MV-4-11 (cell line): ENCODE measurements at regions not wholly inside any gene's neighbourhood (a gene's known extent, or its start where the extent isn't known, plus 50 kb on each side); places are given as distances from the start of the nearest gene placed in this dataset.

Experiments used
- DNase-seq: peaks from one replicate; lab custom pipeline; 2025; lab: John Stamatoyannopoulos, UW

DNA sequence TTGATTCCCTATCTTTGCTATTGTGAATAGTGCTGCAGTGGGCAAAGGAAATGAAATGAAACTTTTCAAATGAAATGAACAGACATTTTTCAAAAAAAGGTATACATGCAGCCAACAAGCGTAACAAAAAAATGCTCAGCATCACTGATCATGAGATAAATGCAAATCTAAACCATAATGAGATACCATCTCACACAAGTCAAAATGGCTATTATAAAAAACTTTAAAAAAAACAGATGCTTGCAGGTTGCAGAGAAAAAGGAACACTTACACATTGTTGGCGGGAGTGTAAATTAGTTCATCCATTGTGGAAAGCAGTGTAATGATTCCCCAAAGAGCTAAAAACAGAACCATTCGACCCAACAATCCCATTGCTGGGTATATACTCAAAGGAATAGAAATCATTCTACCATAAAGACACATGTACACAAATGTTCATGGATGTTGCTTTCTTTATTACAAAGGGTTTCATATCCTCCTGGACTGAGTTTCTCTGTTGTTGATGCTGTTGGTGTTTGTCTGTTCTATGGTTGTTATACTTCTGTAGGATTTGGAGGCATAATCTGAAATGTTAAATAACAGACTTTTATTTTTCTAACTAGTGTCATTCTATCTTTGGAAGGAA, 99.3 kb upstream of the SOX9 start:
- no peak for DNase-seq

DNA sequence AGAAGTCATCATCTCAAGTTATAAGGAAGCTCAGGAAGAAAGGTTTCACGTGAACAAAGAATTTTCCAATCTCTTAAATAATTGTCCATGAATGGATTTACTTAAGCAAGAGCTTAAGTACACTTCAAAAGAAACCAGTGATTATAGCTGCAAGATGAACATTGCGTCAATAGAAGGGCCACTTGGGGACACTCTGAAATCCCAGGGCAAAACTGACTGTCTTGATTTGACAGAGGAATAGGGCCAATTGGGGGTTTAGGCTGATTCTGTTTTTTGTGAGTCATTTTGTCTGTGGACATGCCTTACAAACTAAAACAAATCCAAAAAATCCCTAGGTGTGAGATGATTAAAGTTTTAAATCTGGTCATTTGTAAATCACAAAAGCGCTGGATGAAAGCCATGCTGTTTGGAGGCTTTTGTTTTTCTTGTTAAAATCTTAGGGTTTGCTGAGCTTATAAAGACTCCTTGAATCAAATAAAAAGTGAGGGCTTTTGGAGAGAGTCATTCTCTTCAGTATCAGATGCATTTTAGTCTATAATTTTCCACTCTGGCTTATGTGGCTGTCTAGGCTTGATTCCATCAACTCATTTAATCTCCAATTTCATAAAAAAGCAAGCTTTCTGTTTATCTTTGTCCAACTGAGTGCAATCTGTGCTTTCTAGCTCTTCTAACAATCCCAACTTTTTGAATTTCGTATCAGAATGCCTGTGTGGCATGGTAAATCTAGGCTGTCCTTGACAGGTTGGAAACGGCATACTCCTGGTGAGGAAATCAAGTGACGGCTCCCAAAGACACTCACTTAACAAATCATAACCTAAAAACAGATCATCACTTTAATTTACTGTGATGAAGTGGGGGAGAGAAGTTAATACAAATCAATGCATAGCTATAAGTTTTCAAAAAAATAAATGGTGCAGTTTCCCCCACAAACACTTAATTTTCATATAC, 98.2 kb upstream of the SOX9 start:
- DNase-seq: no peak

DNA sequence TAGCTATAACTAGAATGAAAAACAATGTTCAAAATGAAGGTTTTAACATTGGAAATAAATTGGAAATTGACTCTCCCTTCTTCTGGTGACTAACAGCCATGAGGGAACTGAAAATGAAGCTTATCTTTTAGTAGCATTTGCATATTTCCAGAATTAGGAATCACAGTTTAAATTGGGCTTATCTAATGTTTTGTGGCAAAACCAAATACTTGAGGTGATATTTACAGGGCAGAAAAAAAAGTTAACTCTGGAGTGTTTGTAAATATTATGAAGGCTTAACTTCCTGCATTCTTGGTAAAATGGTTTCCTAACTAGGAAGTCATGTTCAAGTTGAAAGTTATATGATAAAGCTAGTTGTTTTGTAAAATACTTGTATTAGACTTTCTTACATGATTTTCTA, 96.4 kb upstream of the SOX9 start:
- no peak for DNase-seq

DNA sequence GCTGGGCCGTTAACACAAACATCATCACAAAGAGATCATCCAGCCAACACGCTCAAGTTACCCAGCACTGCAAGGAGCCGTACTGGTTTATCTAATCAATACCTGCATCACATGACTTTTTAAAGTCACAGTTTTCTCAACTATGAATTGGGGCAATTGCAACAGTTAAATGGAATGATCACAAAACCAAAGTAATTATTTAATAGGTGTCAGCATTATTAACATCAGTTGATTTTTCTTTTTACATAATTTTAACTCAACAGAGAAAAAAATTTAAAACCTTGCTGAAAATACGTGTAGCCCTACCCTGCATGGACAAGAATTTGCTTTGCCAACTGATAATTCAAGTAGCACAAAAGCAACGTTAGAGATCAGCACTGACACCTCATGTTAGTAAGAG, 95.7 kb upstream of the SOX9 start:
- DNase-seq: no peak

DNA sequence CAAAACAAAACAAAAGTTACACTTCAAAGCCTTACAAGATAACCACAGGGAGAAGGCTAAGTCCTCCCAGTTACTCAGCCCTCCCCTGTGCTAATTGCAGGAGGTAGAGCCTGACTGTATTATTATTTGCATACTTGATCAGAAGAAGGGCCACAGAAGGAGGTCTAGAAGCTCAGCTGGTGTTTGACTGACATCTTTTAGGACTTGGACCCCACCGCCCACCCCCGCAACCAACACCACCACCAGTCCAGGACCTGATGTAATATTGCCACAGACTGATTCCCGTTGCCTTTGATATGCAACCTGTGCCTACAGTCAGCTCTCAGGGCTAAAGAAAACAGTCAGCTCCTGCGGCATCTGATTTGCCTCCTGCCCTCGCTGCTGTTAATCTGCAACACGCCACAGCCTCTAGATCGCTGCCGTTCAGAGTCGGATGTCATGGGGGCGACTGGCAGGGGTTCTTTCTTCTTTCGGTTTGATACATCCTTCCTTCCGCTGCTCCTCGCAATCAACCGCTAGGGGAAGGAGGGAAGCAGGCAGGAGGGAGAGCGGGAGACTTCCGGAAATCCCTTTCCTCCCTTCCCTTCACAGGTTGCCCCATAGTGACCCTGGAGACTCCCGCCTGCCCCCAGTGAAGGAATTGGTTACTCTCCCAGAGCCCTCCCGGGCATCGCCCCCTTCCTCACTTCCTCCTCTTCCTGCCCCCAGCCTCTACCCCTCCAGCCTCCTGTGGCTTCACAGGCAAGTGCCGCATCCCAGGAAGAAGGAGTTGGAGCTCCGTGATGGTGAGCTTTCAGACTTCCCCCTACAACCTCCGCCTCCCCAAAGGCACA, 90.5 kb upstream of the SOX9 start:
- DNase-seq: peak; percentile 57

DNA sequence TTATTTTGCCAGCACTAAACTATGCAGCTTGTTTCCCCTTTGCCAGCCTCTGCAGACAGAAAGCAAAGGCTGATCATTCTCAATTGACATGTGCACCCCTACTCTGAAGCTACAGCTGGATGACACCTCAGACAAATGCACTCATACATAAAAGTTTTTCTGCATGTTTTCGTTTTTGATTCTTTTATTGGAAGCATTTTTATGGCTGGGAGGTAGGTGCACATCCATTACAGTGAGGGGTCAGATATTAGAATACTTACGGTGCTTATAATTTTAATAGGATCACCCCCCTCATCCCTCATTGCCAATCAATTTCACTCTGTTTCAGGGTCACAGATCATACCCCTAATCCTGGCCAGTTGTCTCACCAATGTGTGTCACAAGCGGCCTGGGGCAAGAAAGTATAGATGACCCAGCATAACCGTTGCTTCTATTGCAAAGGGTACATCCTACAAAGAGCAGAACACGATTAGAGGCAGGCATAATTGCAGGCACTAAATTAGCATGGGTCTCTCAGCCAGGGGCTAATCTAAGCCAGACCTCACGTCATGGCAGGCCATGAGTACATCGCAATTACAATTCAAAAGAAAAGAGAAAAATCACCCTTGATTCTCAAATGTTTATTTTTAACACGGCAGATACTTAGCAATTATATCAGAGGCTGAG, 89.5 kb upstream of the SOX9 start:
- DNase-seq: no peak

DNA sequence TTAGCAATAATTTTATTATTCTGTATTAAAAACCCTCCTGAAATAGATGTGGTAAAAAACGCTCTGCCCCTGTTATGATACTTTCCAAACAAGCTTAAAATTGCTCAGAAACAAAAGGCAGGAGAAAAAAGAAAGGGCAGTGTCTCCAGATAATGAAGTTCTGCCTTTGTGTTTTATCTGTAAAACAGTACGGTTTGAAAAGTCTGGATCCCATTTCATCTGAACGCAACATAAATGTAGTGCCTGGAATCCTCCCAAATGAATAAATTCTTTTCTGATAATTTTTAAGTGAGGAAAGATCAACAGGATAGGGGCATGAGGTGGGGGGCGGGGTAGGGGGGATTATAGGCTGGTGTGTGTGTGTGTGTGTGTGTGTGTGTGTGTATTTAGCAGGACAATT, 87.5 kb upstream of the SOX9 start:
- DNase-seq: no peak

DNA sequence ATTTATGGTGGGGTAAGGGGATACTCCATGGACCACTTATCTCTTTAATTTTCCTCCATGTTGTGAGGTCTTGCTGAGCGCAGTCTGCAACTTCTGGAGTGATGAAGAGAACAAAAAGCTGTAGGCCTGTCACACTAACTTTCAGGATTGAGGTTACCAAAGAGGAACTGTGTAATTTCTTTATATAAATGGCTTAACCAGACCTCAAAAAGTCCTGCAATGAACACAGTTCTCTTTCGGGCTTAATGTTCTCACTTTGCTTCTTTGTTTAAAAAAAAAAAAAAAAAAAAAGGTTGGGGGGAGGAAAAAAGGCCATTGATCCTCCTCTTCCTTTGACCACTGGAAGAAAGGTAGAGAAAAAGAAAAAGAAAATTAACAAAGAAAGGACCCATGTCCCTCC, 86.8 kb upstream of the SOX9 start:
- peak; percentile 81 for DNase-seq

DNA sequence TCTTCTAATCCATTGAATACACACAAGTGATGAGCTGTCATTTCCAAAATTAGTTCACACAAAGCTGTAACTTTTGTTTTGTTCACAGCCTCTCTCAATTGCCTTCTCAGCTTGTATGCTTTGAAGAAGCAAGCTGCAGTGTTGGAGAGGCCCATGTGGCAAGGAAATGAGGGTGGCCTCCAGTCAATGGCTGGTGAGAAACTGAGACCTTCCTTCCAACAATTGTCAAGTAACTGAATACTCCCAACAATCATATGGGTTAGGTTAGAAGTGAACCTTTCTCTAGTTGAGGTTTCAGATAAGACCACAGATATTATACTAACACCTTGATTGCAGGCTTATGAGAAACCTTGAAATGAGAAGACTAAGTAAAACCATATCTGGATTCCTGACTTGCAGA, 82.4 kb upstream of the SOX9 start:
- DNase-seq: no peak

DNA sequence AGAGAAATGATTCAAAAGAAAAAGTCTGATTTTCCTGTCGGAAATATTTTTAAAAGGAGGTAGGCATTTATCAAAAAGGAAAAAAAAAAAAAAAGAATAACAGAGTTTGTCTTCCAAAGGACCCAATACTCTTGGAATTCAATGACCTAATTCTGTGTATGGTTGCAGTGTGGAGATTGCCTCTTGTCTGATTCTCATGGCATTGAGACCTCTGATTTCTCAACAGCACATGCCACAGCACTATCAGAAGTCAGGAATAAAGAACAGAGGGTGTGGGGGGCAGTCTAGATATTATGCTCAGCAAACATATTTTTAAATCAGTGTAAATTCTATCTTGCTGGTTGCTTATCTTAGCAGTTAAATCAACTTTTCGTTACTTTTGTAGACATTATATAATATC, 81.3 kb upstream of the SOX9 start:
- DNase-seq: no peak

DNA sequence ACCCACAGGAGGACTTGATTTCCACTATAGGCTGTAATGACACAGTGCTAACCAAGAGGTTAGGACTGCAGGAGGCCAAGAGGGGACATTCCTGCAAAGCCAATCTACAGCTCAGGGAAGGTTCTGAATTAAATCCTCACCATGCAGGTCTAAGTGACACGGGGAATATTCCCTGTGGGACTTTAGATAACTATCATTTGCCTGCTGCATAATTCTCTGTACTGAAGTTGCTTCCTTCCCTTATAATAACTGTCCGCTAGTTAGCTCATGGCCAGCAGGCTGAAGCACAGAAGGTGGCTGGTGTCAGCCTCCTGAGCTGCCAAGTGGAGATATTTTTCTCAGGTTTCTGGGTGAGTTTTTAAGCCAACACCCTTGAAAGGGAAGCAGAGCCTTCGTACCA, 74.6 kb upstream of the SOX9 start:
- no peak for DNase-seq

DNA sequence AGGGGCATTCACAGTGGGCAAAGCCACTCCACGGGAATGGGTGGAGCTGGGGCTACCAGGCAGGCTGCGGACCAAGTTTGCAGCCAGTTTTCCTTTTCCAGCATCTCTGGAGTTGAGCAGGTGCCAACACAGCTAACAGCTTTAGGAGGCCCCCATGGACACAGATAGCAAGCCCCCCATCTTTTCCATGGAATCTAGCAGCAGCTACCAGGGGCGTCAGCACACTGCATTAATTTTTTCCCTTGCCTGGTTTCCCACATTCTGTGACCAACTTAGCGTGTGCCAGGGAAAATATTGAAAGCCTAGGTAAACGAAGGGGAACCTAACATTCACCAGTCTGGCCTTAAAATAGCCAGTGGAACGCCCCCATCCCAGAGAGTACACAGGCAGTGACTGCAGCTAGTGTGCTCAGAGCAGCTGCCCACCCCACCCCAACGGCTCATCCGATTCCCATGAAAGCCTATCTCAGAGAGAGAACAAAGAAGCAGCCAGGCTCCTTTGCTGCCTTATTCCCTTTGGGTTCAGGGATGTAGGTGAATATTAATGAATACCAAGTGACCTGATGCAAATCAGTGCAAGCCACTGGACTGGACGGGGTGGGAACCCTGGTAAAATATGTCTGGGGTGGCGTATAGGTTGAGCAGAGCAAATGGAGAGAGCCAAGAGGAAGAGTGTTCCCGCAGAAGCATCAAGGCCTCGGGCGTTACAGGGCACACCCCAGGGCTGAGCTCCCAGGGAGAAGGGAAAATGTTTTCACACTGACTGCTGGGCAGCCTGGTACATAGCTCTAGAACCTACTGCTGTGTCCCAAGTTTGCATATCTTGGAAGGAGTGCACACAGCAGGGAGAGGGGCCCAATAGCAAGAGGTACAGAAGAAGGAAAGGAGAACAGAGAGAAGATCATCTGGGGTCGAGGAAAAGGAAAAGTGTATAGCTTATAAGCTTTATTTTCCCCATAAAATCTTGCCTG, 73.9 kb upstream of the SOX9 start:
- DNase-seq: no peak

DNA sequence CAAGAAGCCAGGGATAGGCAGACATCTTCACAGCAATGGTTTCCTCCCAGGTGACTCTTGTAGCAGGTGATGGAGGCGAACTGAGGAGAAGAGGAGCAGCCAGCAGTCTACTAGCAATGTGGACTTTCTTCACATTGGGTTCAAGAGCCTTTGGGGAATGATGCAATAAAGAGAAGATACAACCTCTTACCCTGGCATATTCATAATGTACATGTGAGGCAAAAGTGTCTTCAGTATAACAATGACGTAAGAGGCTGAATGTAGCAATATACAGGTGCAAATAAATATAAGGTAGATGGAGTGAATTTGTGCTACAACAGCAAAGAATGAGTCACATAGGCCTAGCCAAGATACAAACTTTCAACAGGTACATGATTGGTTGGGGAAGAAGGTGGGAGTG, 70.9 kb upstream of the SOX9 start:
- no peak for DNase-seq

DNA sequence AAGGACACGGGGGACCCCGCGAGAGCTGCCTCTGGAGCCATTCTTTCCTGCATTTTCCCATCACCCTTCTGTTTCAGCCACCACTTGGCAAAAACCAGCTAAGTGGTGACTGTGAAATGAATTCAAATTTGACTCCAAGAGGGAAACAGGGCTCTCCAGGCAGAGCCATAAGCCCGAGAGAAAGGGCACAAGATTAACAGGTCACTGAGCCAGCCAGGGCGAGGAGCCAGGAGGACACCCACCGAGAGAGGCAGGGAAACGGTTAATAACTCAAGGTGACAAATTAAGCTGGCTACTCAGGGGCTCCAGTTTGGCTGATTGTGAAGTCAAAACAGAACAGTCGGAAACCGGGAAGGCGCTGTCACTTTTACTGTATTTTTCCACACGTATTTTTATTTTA, 67.8 kb upstream of the SOX9 start:
- no peak for DNase-seq

DNA sequence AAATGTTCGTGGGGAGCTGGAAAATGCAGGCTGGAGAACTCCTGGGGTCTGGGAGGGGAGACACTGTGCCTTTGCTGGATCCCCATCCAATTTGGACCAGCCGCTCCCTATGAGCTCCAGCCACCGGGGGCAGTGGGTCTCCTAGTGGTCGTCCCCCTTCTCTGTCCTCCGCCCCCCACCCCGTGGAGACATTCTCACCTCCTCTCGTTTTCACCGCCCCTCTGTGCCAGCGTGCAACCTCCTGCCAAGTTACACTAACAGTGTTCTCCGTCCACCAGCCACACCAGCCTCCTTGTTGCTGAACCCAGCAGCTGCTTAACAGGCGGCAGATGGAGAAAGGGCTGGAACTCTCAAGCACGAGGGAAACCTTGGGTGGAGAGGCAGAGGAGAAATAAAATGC, 67.4 kb upstream of the SOX9 start:
- no peak for DNase-seq

DNA sequence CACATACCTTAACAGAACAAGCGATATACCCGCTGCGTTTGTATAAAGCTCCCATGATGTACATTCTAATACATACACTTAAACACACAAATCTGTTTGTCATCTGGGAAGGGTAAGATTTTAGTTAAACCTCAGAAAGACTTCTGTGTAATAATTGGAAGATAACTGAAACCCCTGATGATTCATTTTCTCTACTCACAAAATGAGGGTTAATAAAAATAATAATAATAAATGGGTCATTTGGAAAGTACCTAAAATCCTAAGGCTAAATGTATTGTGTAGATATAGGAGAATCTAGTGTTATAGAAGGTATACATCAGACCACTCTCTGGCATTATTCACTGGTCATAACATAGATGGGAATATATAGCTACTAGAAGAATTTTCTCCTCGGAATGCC, 64.7 kb upstream of the SOX9 start:
- DNase-seq: no peak

DNA sequence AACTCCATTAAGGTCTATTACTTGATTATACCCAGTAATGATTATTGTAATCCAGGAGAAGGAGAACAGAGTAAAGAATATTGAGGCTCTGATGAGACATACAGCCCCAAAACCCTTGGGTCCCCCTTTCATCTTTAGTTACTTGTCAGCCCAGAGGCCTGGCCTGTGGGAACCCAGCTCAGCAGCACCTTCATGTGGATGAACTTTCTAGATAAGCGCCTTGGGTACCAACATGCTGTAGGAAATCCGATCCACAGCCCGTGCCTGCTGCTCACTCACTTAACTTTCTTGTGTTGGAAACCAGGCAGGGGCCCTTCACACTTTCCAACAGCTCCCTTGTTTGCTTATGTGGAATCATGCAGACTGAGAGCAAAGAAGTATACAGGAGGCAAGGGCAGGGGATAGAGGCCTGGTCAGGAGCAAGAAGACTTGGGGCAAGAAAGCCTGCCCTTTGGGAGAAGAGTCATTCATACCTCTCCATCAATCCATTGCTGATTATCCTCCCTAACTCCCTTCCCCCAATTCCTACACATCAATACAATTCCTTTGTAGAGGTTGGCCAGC, 64.0 kb upstream of the SOX9 start:
- no peak for DNase-seq

DNA sequence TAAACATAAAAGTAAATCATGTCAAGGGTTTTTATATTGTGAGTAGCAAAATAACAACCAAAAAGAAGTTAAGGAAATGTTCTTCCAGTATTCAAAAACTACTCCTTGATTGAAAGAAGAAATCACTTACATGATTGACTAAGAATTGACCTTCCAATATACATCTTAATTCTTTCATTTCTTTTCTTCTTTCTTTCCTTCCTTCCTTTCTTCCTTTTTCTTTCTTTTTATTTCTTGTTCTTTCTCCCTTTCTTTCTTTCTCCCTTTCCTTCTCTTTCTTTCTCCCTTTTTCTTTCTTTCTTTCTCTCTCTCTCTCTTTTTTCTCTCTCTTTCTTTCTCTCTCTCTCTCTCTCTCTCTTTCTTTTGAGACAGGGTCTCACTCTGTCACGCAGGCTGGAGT, 60.7 kb upstream of the SOX9 start:
- no peak for DNase-seq

DNA sequence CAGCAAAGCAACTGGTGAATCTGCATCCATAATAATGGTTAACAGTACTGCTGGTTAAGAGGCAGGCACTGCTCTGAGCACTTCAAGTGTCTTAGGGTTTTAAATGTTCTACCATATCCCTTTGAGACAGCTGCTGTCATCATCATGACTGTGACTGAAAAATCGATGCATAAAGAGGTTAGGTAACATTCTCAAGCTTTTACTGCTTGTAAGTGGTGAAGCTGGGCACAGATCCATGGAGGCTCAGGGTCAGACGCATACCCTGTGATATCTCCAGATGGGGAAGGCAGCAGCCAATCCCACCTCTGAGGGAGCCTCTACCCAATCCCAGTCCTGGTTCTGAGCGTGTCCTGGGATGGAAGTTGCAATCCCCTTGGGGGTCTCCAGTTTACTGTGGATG, 57.6 kb upstream of the SOX9 start:
- DNase-seq: no peak

DNA sequence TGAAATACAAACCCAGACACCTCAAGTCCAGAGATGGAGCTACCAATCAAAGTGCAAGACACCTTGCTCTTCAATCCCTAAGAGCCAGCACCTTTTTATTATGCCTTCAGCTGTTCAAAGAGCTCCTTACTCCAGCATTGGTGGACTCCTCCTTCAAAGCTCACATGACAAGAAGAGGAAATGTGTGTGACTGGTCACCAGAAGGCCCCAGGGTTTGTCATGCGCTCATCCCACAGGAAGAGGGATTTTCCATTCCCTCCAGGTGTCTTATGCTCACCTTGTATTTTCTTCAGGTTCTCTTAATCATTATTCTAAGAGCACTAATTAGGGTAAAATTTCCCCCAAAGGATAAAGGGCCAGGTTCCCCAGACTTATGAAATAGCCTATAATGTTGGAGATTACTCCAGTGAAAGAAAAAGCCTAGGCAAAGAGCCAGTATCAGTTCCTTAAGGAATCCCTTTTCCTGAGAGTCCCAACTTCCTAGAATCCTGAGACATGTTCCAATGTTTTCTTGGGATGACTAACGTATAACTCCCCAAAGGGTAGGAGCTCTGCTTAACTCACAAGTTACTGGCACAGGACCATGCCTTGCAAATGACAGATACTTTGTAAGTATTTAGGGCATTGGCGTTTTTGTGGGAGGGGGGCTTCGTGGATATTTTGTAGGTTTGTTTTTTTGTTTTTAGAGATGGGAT, 56.9 kb upstream of the SOX9 start:
- DNase-seq: no peak
